ENCODE measurements at regions not wholly inside any gene's neighbourhood (a gene's known extent, or its start where the extent isn't known, plus 50 kb on each side); places are given as distances from the start of the nearest gene placed in this dataset.

DNA sequence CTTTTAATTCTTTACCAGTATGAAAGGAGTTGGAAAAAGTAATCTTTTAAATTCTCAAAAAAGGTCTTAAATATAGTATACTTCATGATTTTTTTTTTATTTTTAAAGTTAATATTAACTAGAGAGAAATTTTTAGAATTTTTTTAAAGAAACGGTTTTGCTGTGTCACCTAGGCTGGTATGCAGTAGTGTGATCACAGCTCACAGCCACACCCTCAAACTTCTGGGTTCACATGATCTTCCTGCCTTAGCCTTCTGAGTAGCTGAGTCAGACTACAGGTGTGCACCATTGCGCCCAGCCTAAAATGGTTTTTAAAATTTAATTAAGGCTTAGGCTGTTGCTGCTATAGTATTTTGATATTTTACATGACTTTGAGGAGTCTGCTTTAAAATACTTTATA is 52.4 kb downstream of the TLCD4 start:
- H2AFZ ChIP-seq (ENCODE audit: low read length), result no peak overlapping the region
- H3K79me1 ChIP-seq (ENCODE audit: insufficient read depth, low read depth, low read length, poor library complexity, severe bottlenecking), result no peaks in the 10 kb centered on the region
- no peaks in the 10 kb centered on the region for H4K20me1 ChIP-seq (ENCODE audit: control insufficient read depth, insufficient read depth, insufficient read length)
- H3K4me3 Mint-ChIP-seq, result no peak overlapping the region
- no peak overlapping the region for H4K5ac ChIP-seq (ENCODE audit: insufficient read length, low read depth, low read length)
- no peak overlapping the region for H3T11ph ChIP-seq (ENCODE audit: low read length)
- no peak overlapping the region for H3K27ac Mint-ChIP-seq
- TF ChIP-seq, protein P1, sequence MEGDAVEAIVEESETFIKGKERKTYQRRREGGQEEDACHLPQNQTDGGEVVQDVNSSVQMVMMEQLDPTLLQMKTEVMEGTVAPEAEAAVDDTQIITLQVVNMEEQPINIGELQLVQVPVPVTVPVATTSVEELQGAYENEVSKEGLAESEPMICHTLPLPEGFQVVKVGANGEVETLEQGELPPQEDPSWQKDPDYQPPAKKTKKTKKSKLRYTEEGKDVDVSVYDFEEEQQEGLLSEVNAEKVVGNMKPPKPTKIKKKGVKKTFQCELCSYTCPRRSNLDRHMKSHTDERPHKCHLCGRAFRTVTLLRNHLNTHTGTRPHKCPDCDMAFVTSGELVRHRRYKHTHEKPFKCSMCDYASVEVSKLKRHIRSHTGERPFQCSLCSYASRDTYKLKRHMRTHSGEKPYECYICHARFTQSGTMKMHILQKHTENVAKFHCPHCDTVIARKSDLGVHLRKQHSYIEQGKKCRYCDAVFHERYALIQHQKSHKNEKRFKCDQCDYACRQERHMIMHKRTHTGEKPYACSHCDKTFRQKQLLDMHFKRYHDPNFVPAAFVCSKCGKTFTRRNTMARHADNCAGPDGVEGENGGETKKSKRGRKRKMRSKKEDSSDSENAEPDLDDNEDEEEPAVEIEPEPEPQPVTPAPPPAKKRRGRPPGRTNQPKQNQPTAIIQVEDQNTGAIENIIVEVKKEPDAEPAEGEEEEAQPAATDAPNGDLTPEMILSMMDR (conservative IDR thresholded peaks at IDR 0.05), result no peak
- H3K4ac ChIP-seq (ENCODE audit: low read depth, low read length), result no peak overlapping the region
- H4K91ac ChIP-seq (ENCODE audit: insufficient read length, low read depth, low read length), result no peak overlapping the region
- H4K8ac ChIP-seq (replicated peaks; ENCODE audit: insufficient read length, low read depth, low read length), result no peak overlapping the region
- H3K9me3 Mint-ChIP-seq, result peaks cover 7% of the 10 kb centered on the region in 2 experiments
- H2BK120ac ChIP-seq (ENCODE audit: low read depth, low read length, poor library complexity, severe bottlenecking), result no peak overlapping the region
- no peaks in the 10 kb centered on the region for H3K23me2 ChIP-seq (ENCODE audit: insufficient read length, low read depth, low read length, poor library complexity, severe bottlenecking)
- H3K4me1 ChIP-seq (ENCODE audit: insufficient read depth, low read length), result no peaks in the 10 kb centered on the region
- H3K4me2 ChIP-seq (ENCODE audit: insufficient read depth, insufficient read length, low read length), result no peak overlapping the region
- no CpG with 5 or more reads among the region's 2 CpGs for WGBS (ENCODE audit: extremely low coverage, insufficient read length, low lambda C conversion rate)
- H3K9ac ChIP-seq (ENCODE audit: extremely low read depth, insufficient read length, low read length), result no peak overlapping the region
- no peak overlapping the region for H3K56ac ChIP-seq (ENCODE audit: insufficient read length, low read depth, low read length)
- no peaks in the 10 kb centered on the region for H3K27me3 ChIP-seq (ENCODE audit: insufficient read depth, low read length)
- H3K18ac ChIP-seq (ENCODE audit: insufficient read length, low read depth, low read length), result no peak overlapping the region
- H3K27ac ChIP-seq (ENCODE audit: insufficient read length, low read depth, low read length), result no peak overlapping the region
- H3K9me3 ChIP-seq (ENCODE audit: control insufficient read depth, low read depth, low read length), result no peaks in the 10 kb centered on the region
- no peak overlapping the region for H2BK20ac ChIP-seq (ENCODE audit: low read depth, low read length, poor library complexity, severe bottlenecking)
- H2BK5ac ChIP-seq (ENCODE audit: insufficient read length, low read length), result no peak overlapping the region
- H3K36me3 Mint-ChIP-seq (ENCODE audit: insufficient read depth in 1 of 3, low read depth in 3 of 3), result peaks cover 6 to 15% (median 13%) of the 10 kb centered on the region in 3 experiments
- H3K79me2 ChIP-seq (ENCODE audit: insufficient read depth, low read length), result no peaks in the 10 kb centered on the region
- no peak overlapping the region for H2AK5ac ChIP-seq (ENCODE audit: insufficient read length, low read length)
- no peak overlapping the region for H2BK12ac ChIP-seq (ENCODE audit: insufficient read length, low read depth, low read length)
- H3K14ac ChIP-seq (ENCODE audit: insufficient read depth, low read length), result no peak overlapping the region
- H3K4me1 Mint-ChIP-seq, result peaks cover 4 to 5% of the 10 kb centered on the region in 2 experiments; a peak in 3 of 4 replicates
- no peak for DNase-seq
- no peak overlapping the region for H2BK15ac ChIP-seq (ENCODE audit: low read depth, low read length)
- H3K27me3 Mint-ChIP-seq (ENCODE audit: low read depth), result no peaks in the 10 kb centered on the region
- H3K23ac ChIP-seq (ENCODE audit: insufficient read length, low read depth, low read length), result no peak overlapping the region
